ENCODE measurements at regions not wholly inside any gene's neighbourhood (a gene's known extent, or its start where the extent isn't known, plus 50 kb on each side); places are given as distances from the start of the nearest gene placed in this dataset.

- Histone ChIP-seq H3K9me2 (ENCODE audit: low read depth, low read length) (no peaks in the 10 kb centered on the region), H3K27ac (ENCODE audit: low read depth, low read length, poor library complexity, severe bottlenecking) (no peak overlapping the region), H3K4me2 (ENCODE audit: low read length) (no peak overlapping the region), H3K4me3 (ENCODE audit: low read depth, low read length, poor library complexity, severe bottlenecking) (no peak overlapping the region), H4K20me1 (ENCODE audit: insufficient read depth, low read length) (no peaks in the 10 kb centered on the region), H3K4me1 (ENCODE audit: insufficient read depth, low read length, severe bottlenecking) (no peaks in the 10 kb centered on the region), H3K79me2 (ENCODE audit: insufficient read depth, low read length) (no peaks in the 10 kb centered on the region), H3F3A (ENCODE audit: insufficient read depth, low read length) (no peaks in the 10 kb centered on the region), H3K9me3 (ENCODE audit: low read length) (no peaks in the 10 kb centered on the region), H3K36me3 (ENCODE audit: insufficient read depth, low read length) (no peaks in the 10 kb centered on the region), H3K9ac (ENCODE audit: low read length) (no peak overlapping the region), H3K27me3 (ENCODE audit: insufficient read depth, low read length) (no peaks in the 10 kb centered on the region), H2AFZ (ENCODE audit: low read length) (no peak overlapping the region)
- TF ChIP-seq CTCF (IDR thresholded peaks at IDR 0.05; ENCODE audit: low read length) (no peak), EZH2 (IDR thresholded peaks at IDR 0.05; ENCODE audit: borderline replicate concordance, low read length) (no peak)
Measured at GRCh38 chr9:13983607-13984006, 330.3 kb downstream of the NFIB start.

GRCh38 chr9:13979941-13980318, 334.0 kb downstream of the NFIB start:
- Histone ChIP-seq H3K4me3 (ENCODE audit: low read depth, low read length, poor library complexity, severe bottlenecking) (no peak overlapping the region), H3K27ac (ENCODE audit: low read depth, low read length, poor library complexity, severe bottlenecking) (no peak overlapping the region), H3K9ac (ENCODE audit: low read length) (no peak overlapping the region), H3K4me2 (ENCODE audit: low read length) (no peak overlapping the region), H3K79me2 (ENCODE audit: insufficient read depth, low read length) (no peaks in the 10 kb centered on the region), H3K9me2 (ENCODE audit: low read depth, low read length) (no peaks in the 10 kb centered on the region), H3F3A (ENCODE audit: insufficient read depth, low read length) (no peaks in the 10 kb centered on the region), H2AFZ (ENCODE audit: low read length) (no peak overlapping the region), H3K27me3 (ENCODE audit: insufficient read depth, low read length) (no peaks in the 10 kb centered on the region), H4K20me1 (ENCODE audit: insufficient read depth, low read length) (no peaks in the 10 kb centered on the region), H3K9me3 (ENCODE audit: low read length) (no peaks in the 10 kb centered on the region), H3K4me1 (ENCODE audit: insufficient read depth, low read length, severe bottlenecking) (no peaks in the 10 kb centered on the region), H3K36me3 (ENCODE audit: insufficient read depth, low read length) (no peaks in the 10 kb centered on the region)
- no peak for TF ChIP-seq CTCF (IDR thresholded peaks at IDR 0.05; ENCODE audit: low read length)
- TF ChIP-seq EZH2 (IDR thresholded peaks at IDR 0.05; ENCODE audit: borderline replicate concordance, low read length): no peak

- Histone ChIP-seq H4K20me1 (ENCODE audit: insufficient read depth, low read length) (no peaks in the 10 kb centered on the region), H3K9ac (ENCODE audit: low read length) (no peak overlapping the region), H3K36me3 (ENCODE audit: insufficient read depth, low read length) (no peaks in the 10 kb centered on the region), H3K4me1 (ENCODE audit: insufficient read depth, low read length, severe bottlenecking) (no peaks in the 10 kb centered on the region), H3K4me2 (ENCODE audit: low read length) (no peak overlapping the region), H3K4me3 (ENCODE audit: low read depth, low read length, poor library complexity, severe bottlenecking) (no peak overlapping the region), H3K79me2 (ENCODE audit: insufficient read depth, low read length) (no peaks in the 10 kb centered on the region), H3K9me2 (ENCODE audit: low read depth, low read length) (no peaks in the 10 kb centered on the region), H3K9me3 (ENCODE audit: low read length) (no peaks in the 10 kb centered on the region), H3K27me3 (ENCODE audit: insufficient read depth, low read length) (no peaks in the 10 kb centered on the region), H2AFZ (ENCODE audit: low read length) (no peak overlapping the region), H3K27ac (ENCODE audit: low read depth, low read length, poor library complexity, severe bottlenecking) (no peak overlapping the region), H3F3A (ENCODE audit: insufficient read depth, low read length) (no peaks in the 10 kb centered on the region)
- TF ChIP-seq EZH2 (IDR thresholded peaks at IDR 0.05; ENCODE audit: borderline replicate concordance, low read length) (no peak), CTCF (IDR thresholded peaks at IDR 0.05; ENCODE audit: low read length) (no peak)
Measured at GRCh38 chr9:13975611-13976290, 338.2 kb downstream of the NFIB start.
